ENCODE measurements at regions not wholly inside any gene's neighbourhood (a gene's known extent, or its start where the extent isn't known, plus 50 kb on each side); places are given as distances from the start of the nearest gene placed in this dataset.

DNA sequence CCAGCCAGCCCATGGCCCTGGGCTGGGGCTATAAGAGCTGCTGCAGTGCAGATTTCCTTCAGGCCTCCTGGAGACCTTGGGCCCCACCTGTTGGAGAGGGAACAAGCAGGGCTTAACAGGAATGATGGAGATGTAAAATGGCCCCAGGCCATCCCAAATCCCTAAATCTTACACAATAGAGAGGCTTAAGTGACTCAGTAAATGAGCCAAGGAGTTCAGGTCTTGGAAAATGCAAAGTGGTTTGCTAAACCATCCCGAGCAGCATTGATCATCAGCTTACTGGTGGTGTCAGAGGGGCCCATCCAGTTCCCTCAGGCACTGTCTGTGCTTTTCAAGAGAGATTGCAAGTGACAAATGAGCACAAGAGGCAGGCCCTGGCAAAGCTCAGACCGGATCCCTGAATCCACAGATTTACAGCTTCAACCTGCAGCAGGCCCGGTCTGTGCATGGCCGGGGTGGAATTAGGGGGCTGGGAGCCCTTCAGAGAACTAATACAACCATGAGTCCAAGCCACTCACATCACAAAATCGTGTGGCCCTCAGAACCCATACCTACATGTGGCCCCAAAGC is 325.4 kb downstream of the UACA start:
- TF ChIP-seq POLR2AphosphoS5 (IDR thresholded peaks at IDR 0.05) (no peak), POLR2A (IDR thresholded peaks at IDR 0.05) (no peak)

Measured in prostate gland (tissue), 1 donor.